ENCODE measurements at regions not wholly inside any gene's neighbourhood (a gene's known extent, or its start where the extent isn't known, plus 50 kb on each side); places are given as distances from the start of the nearest gene placed in this dataset.

DNA sequence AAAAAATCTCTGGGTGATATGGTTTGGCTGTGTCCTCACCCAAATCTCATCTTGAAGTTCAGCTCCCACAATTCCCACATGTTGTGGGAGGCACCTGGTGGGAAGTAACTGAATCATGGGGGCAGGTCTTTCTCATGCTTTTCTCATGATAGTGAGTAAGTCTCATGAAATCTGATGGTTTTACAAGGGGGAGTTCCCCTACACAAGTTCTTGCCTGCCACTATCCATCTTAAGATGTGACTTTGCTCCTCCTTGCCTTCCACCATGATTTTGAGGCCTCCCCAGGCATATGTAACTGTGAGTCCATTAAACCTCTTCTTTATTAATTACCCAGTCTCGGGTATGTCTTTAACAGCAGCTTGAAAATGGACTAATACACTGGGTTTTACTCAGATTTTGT is 513.9 kb downstream of the TLE4 start:
- CTCF ChIA-PET, result no interaction called here
- intact Hi-C loops (cut with micrococcal nuclease), result loop anchor here (5.0 kb wide), 1 partner anchor 1383 kb away; no protein-coding TSS in a partner anchor
- no peaks in the 10 kb centered on the region for H3K27me3 Mint-ChIP-seq
- peak overlapping the region; percentile 59 for H3K27ac Mint-ChIP-seq
- H3K9me3 Mint-ChIP-seq, result peaks cover 1% of the 10 kb centered on the region
- POLR2A ChIA-PET, result no interaction called here
- peaks cover 45% of the 10 kb centered on the region for H3K4me1 Mint-ChIP-seq
- H3K36me3 Mint-ChIP-seq (ENCODE audit: low read depth), result no peaks in the 10 kb centered on the region
- DNase-seq, result no peak
- no peak overlapping the region for H3K4me3 Mint-ChIP-seq
- TF ChIP-seq, protein P1, sequence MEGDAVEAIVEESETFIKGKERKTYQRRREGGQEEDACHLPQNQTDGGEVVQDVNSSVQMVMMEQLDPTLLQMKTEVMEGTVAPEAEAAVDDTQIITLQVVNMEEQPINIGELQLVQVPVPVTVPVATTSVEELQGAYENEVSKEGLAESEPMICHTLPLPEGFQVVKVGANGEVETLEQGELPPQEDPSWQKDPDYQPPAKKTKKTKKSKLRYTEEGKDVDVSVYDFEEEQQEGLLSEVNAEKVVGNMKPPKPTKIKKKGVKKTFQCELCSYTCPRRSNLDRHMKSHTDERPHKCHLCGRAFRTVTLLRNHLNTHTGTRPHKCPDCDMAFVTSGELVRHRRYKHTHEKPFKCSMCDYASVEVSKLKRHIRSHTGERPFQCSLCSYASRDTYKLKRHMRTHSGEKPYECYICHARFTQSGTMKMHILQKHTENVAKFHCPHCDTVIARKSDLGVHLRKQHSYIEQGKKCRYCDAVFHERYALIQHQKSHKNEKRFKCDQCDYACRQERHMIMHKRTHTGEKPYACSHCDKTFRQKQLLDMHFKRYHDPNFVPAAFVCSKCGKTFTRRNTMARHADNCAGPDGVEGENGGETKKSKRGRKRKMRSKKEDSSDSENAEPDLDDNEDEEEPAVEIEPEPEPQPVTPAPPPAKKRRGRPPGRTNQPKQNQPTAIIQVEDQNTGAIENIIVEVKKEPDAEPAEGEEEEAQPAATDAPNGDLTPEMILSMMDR (IDR thresholded peaks at IDR 0.05), result no peak
- no peak for ATAC-seq (ENCODE audit: low read depth)

DNA sequence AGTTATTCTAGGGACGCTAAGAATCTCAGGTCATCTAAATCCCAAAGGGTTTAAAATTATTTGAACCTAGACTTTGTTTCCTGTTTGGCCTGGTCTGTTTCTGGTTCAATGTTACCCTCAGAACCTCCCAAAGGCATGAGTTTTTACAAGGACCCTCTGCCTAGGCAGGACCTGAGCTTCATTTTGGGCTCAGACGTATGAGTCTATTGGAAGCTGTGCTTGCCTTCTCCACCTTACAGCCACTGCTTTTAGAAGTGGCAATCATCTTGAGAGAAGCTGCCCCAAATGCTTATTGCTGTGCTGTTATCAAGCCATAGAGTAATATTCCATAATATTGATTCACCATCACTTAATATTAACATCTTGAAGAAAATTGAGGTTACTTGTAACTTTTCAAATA is 510.4 kb downstream of the TLE4 start:
- H3K36me3 Mint-ChIP-seq (ENCODE audit: low read depth), result no peaks in the 10 kb centered on the region
- ChIA-PET POLR2A (no interaction called here), CTCF (no interaction called here)
- TF ChIP-seq, protein P1 (IDR thresholded peaks at IDR 0.05), result no peak
- H3K27me3 Mint-ChIP-seq, result no peaks in the 10 kb centered on the region
- peak overlapping the region; percentile 58 for H3K4me3 Mint-ChIP-seq
- intact Hi-C loops (cut with micrococcal nuclease), result loop anchor here (5.0 kb wide), 1 partner anchor 75 kb away; no protein-coding TSS in a partner anchor
- ATAC-seq (ENCODE audit: low read depth) (peak; percentile 31), DNase-seq (no peak)
- peak overlapping the region; percentile 66 for H3K27ac Mint-ChIP-seq
- H3K4me1 Mint-ChIP-seq, result peaks cover 44% of the 10 kb centered on the region
- H3K9me3 Mint-ChIP-seq, result peaks cover 1% of the 10 kb centered on the region

DNA sequence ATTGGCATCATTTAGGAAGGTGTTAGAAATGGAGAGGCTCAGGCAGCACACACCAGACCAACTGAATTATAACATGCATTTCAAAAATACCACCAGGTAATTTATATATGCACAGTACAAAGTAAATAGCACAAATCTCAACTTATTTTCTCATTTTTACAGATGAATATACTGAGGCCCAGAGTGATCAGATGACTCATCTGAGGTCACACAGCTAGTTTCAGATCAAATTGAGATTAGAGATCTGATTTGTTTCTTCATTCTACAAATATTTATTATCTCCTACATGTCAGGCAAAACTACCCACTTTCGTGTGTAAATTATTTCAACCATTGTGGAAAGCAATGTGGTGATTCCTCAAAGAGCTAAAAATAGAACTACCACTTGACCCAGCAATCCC is 507.1 kb downstream of the TLE4 start:
- Mint-ChIP-seq H3K4me1 (peaks cover 38% of the 10 kb centered on the region), H3K4me3 (no peak overlapping the region)

DNA sequence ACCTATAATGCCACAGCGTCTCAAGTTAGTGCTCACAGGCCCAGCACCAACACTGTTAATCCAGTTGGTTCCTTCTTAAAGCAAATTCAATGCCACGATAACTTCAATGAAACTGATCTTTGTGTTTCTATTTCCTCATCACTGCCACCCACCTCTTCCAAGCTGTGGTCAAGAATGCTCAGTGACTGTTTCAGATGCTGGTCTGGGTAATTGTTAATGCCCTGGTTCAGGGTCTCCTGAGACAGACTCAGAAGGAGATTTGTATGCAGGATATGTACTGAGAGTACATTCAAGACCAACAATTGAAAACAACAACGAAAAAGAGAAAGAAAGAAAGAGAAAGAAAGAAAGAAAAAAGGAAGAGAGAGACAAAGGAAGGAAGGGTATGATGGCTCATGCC is 505.3 kb downstream of the TLE4 start:
- Mint-ChIP-seq H3K36me3 (ENCODE audit: low read depth) (no peaks in the 10 kb centered on the region), H3K4me1 (peaks cover 28% of the 10 kb centered on the region), H3K27me3 (no peaks in the 10 kb centered on the region), H3K9me3 (peaks cover 1% of the 10 kb centered on the region), H3K27ac (peak overlapping the region; percentile 6), H3K4me3 (peak overlapping the region; percentile 9)
- intact Hi-C loops (cut with micrococcal nuclease), result no loop called here
- CTCF ChIA-PET, result no interaction called here
- POLR2A ChIA-PET, result no interaction called here
- DNase-seq (no peak), ATAC-seq (ENCODE audit: low read depth) (no peak)
- TF ChIP-seq, protein P1 (IDR thresholded peaks at IDR 0.05), result no peak

More for the DNA sequence above, 507.1 kb downstream of the TLE4 start:
- peaks cover 1% of the 10 kb centered on the region for H3K9me3 Mint-ChIP-seq
- CTCF ChIA-PET, result no interaction called here
- H3K27ac Mint-ChIP-seq, result no peak overlapping the region
- POLR2A ChIA-PET, result no interaction called here
- TF ChIP-seq, protein P1 (IDR thresholded peaks at IDR 0.05), result no peak
- intact Hi-C loops (cut with micrococcal nuclease), result no loop called here
- DNase-seq, result no peak
- no peak for ATAC-seq (ENCODE audit: low read depth)
- H3K27me3 Mint-ChIP-seq, result no peaks in the 10 kb centered on the region
- no peaks in the 10 kb centered on the region for H3K36me3 Mint-ChIP-seq (ENCODE audit: low read depth)

DNA sequence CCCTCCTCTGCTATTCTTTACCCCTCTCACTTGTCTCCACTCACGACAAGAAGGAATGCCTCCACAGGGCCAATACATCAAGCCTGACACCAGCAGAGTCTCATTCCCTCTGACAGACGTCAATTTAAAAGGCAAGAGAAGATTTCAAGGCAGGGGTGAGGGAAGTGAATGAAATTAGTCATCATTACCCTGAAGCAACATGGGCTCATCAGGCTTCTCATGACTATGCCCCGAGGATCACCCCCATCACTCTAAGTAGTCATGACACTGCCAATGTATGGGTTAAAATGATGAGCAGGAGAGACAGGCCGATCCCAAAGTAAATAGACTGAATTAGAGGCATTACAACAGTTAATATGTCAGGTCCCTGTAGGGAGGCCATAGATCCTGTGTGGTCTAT is 504.4 kb downstream of the TLE4 start:
- ChIA-PET POLR2A (no interaction called here), CTCF (no interaction called here)
- H3K27me3 Mint-ChIP-seq, result no peaks in the 10 kb centered on the region
- intact Hi-C loops (cut with micrococcal nuclease), result no loop called here
- DNase-seq (no peak), ATAC-seq (ENCODE audit: low read depth) (no peak)
- H3K36me3 Mint-ChIP-seq (ENCODE audit: low read depth), result no peaks in the 10 kb centered on the region
- peaks cover 24% of the 10 kb centered on the region for H3K4me1 Mint-ChIP-seq
- TF ChIP-seq, protein P1 (IDR thresholded peaks at IDR 0.05), result no peak
- no peak overlapping the region for H3K27ac Mint-ChIP-seq
- peaks cover 1% of the 10 kb centered on the region for H3K9me3 Mint-ChIP-seq
- no peak overlapping the region for H3K4me3 Mint-ChIP-seq

Measured in activated B cell treated with CpG ODN at 0.5 μM for 24 hours (primary cell).